T-helper 17 cell (primary cell): ENCODE measurements at regions not wholly inside any gene's neighbourhood (a gene's known extent, or its start where the extent isn't known, plus 50 kb on each side); places are given as distances from the start of the nearest gene placed in this dataset.

Source experiments
- ATAC-seq: fragments of 150-1000 bp; cut with Tn5 transposase; 2 replicates; pipeline ENCODE4 v1.10.0; 2021; ENCODE audit warnings: mild to moderate bottlenecking, moderate library complexity
- DNase-seq, 3 donors: peaks; one replicate each; pipeline versions ENCODE4 v3.0.0 to v3.0.0-alpha.2; 2020 to 2021
- H3K9me3 ChIP-seq: one replicate; pipeline ENCODE4 v1.7.0; 2013; ENCODE audit warnings: low read length, mild to moderate bottlenecking; ENCODE audit not compliant: control insufficient read depth, poor library complexity, severe bottlenecking
- H3K27ac Mint-ChIP-seq: one replicate; pipeline ENCODE4 v1.8.0; 2022; ENCODE audit warnings: mild to moderate bottlenecking, moderate library complexity, mixed read lengths
- H3K27me3 Mint-ChIP-seq: one replicate; pipeline ENCODE4 v1.8.0; 2022; ENCODE audit warnings: mixed read lengths
- H3K36me3 Mint-ChIP-seq: one replicate; pipeline ENCODE4 v1.8.0; 2022; ENCODE audit warnings: low read depth, mixed read lengths
- H3K4me1 Mint-ChIP-seq: one replicate; pipeline ENCODE4 v1.8.0; 2022; ENCODE audit warnings: mild to moderate bottlenecking, mixed read lengths
- H3K4me3 Mint-ChIP-seq: one replicate; pipeline ENCODE4 v1.8.0; 2022; ENCODE audit warnings: mild to moderate bottlenecking, moderate library complexity, mixed read lengths

GRCh38 chr14:34023824-34024767 lies 73.2 kb upstream of the EGLN3 start:
- no peaks in the 10 kb centered on the region for H3K36me3 Mint-ChIP-seq
- no peaks in the 10 kb centered on the region for H3K9me3 ChIP-seq
- no peak overlapping the region for H3K27ac Mint-ChIP-seq
- H3K4me3 Mint-ChIP-seq, result no peak overlapping the region
- H3K27me3 Mint-ChIP-seq, result no peaks in the 10 kb centered on the region
- H3K4me1 Mint-ChIP-seq, result peaks cover 16% of the 10 kb centered on the region
- no peak for ATAC-seq
- DNase-seq, result no peak

GRCh38 chr14:34021096-34021495 lies 70.2 kb upstream of the EGLN3 start:
- DNase-seq (no peak), ATAC-seq (no peak)
- H3K4me3 Mint-ChIP-seq, result no peak overlapping the region
- H3K9me3 ChIP-seq, result no peaks in the 10 kb centered on the region
- no peaks in the 10 kb centered on the region for H3K36me3 Mint-ChIP-seq
- peaks cover 23% of the 10 kb centered on the region for H3K4me1 Mint-ChIP-seq
- no peaks in the 10 kb centered on the region for H3K27me3 Mint-ChIP-seq
- H3K27ac Mint-ChIP-seq, result peak overlapping the region; percentile 100

- peaks cover 23% of the 10 kb centered on the region for H3K4me1 Mint-ChIP-seq
- H3K36me3 Mint-ChIP-seq, result no peaks in the 10 kb centered on the region
- ATAC-seq, result no peak
- H3K9me3 ChIP-seq, result no peaks in the 10 kb centered on the region
- DNase-seq, result no peak
- H3K4me3 Mint-ChIP-seq, result no peak overlapping the region
- peak overlapping the region; percentile 100 for H3K27ac Mint-ChIP-seq
- H3K27me3 Mint-ChIP-seq, result no peaks in the 10 kb centered on the region
Measured at GRCh38 chr14:34020014-34020413, 69.1 kb upstream of the EGLN3 start.

- Mint-ChIP-seq H3K36me3 (no peaks in the 10 kb centered on the region), H3K27me3 (no peaks in the 10 kb centered on the region), H3K4me1 (peaks cover 20% of the 10 kb centered on the region), H3K4me3 (peak overlapping the region; percentile 99), H3K27ac (peak overlapping the region; percentile 100)
- H3K9me3 ChIP-seq, result no peaks in the 10 kb centered on the region
- DNase-seq, result peak in 1 of 3 donors; percentile 4
- peak; percentile 77 for ATAC-seq
Measured at GRCh38 chr14:34018564-34019244, 67.8 kb upstream of the EGLN3 start.

- H3K27ac Mint-ChIP-seq, result peak overlapping the region; percentile 100
- H3K36me3 Mint-ChIP-seq, result no peaks in the 10 kb centered on the region
- ATAC-seq, result peak; percentile 60
- H3K4me3 Mint-ChIP-seq, result peak overlapping the region; percentile 99
- no peak for DNase-seq
- no peaks in the 10 kb centered on the region for H3K27me3 Mint-ChIP-seq
- H3K9me3 ChIP-seq, result no peaks in the 10 kb centered on the region
- H3K4me1 Mint-ChIP-seq, result peaks cover 20% of the 10 kb centered on the region
Measured at GRCh38 chr14:34018125-34018524, 67.3 kb upstream of the EGLN3 start.

- no peaks in the 10 kb centered on the region for H3K27me3 Mint-ChIP-seq
- no peak for DNase-seq
Measured at GRCh38 chr14:34015383-34015782, 64.5 kb upstream of the EGLN3 start.

GRCh38 chr14:34014936-34015335 lies 64.1 kb upstream of the EGLN3 start:
- H3K9me3 ChIP-seq, result no peaks in the 10 kb centered on the region
- no peaks in the 10 kb centered on the region for H3K27me3 Mint-ChIP-seq
- peak overlapping the region; percentile 75 for H3K27ac Mint-ChIP-seq
- no peak for ATAC-seq
- DNase-seq, result no peak
- H3K4me3 Mint-ChIP-seq, result no peak overlapping the region
- peaks cover 20% of the 10 kb centered on the region for H3K4me1 Mint-ChIP-seq
- peaks cover 5% of the 10 kb centered on the region for H3K36me3 Mint-ChIP-seq

More at GRCh38 chr14:34015383-34015782, 64.5 kb upstream of the EGLN3 start:
- ATAC-seq, result no peak
- Mint-ChIP-seq H3K4me3 (no peak overlapping the region), H3K36me3 (peaks cover 3% of the 10 kb centered on the region), H3K4me1 (peaks cover 20% of the 10 kb centered on the region), H3K27ac (peak overlapping the region; percentile 60)
- no peaks in the 10 kb centered on the region for H3K9me3 ChIP-seq

GRCh38 chr14:34013721-34014060 lies 62.8 kb upstream of the EGLN3 start:
- Mint-ChIP-seq H3K36me3 (peaks cover 5% of the 10 kb centered on the region), H3K4me3 (peak overlapping the region; percentile 36), H3K27me3 (no peaks in the 10 kb centered on the region), H3K4me1 (peaks cover 13% of the 10 kb centered on the region), H3K27ac (no peak overlapping the region)
- ATAC-seq (no peak), DNase-seq (no peak)
- H3K9me3 ChIP-seq, result no peaks in the 10 kb centered on the region

GRCh38 chr14:34012978-34013720 lies 62.3 kb upstream of the EGLN3 start:
- no peaks in the 10 kb centered on the region for H3K9me3 ChIP-seq
- Mint-ChIP-seq H3K4me1 (peaks cover 7% of the 10 kb centered on the region), H3K27ac (no peak overlapping the region), H3K36me3 (peaks cover 5% of the 10 kb centered on the region), H3K4me3 (no peak overlapping the region), H3K27me3 (no peaks in the 10 kb centered on the region)
- ATAC-seq (peak; percentile 22), DNase-seq (no peak)

- DNase-seq (no peak), ATAC-seq (no peak)
- H3K27me3 Mint-ChIP-seq, result no peaks in the 10 kb centered on the region
- peaks cover 7% of the 10 kb centered on the region for H3K36me3 Mint-ChIP-seq
- peaks cover 8% of the 10 kb centered on the region for H3K4me1 Mint-ChIP-seq
- no peaks in the 10 kb centered on the region for H3K9me3 ChIP-seq
- H3K4me3 Mint-ChIP-seq, result peak overlapping the region; percentile 28
- H3K27ac Mint-ChIP-seq, result peak overlapping the region; percentile 82
Measured at GRCh38 chr14:34012369-34012768, 61.5 kb upstream of the EGLN3 start.

- DNase-seq, result no peak
- Mint-ChIP-seq H3K27me3 (no peaks in the 10 kb centered on the region), H3K4me3 (no peak overlapping the region), H3K4me1 (peaks cover 17% of the 10 kb centered on the region), H3K27ac (no peak overlapping the region), H3K36me3 (peaks cover 7% of the 10 kb centered on the region)
- no peaks in the 10 kb centered on the region for H3K9me3 ChIP-seq
- no peak for ATAC-seq
Measured at GRCh38 chr14:34009956-34010355, 59.1 kb upstream of the EGLN3 start.

- Mint-ChIP-seq H3K27me3 (no peaks in the 10 kb centered on the region), H3K27ac (no peak overlapping the region), H3K4me3 (no peak overlapping the region), H3K4me1 (peaks cover 17% of the 10 kb centered on the region), H3K36me3 (peaks cover 7% of the 10 kb centered on the region)
- ATAC-seq, result no peak
- no peaks in the 10 kb centered on the region for H3K9me3 ChIP-seq
- DNase-seq, result no peak
Measured at GRCh38 chr14:34007902-34008301, 57.0 kb upstream of the EGLN3 start.

GRCh38 chr14:34005901-34006300 lies 55.0 kb upstream of the EGLN3 start:
- Mint-ChIP-seq H3K27me3 (no peaks in the 10 kb centered on the region), H3K4me3 (no peak overlapping the region), H3K36me3 (peaks cover 7% of the 10 kb centered on the region), H3K27ac (no peak overlapping the region), H3K4me1 (peaks cover 17% of the 10 kb centered on the region)
- ATAC-seq, result no peak
- no peaks in the 10 kb centered on the region for H3K9me3 ChIP-seq
- DNase-seq, result no peak
